NB4 (cell line): ENCODE measurements at regions not wholly inside any gene's neighbourhood (a gene's known extent, or its start where the extent isn't known, plus 50 kb on each side); places are given as distances from the start of the nearest gene placed in this dataset.
"Not testable (repeated sequence)": the region's sequence is repeated elsewhere in the genome, so short reads cannot be mapped to it uniquely, and the experiment has no call there.

Experiments
- MYC ChIP-seq: IDR thresholded peaks from 2 replicates; pipeline ENCODE4 v1.6.1; 2011; ENCODE audit warnings: low read depth, low read length
- POLR2A ChIP-seq: IDR thresholded peaks from 2 replicates; pipeline ENCODE4 v1.6.1; 2011; ENCODE audit warnings: mild to moderate bottlenecking; ENCODE audit not compliant: insufficient read length; ENCODE audit errors: extremely low read depth
- TF ChIP-seq, protein P1 (sequence below): IDR thresholded peaks from one replicate; pipeline ENCODE4 v1.5.1; 2012; ENCODE audit warnings: low read depth, low read length
- TF ChIP-seq, protein P2 (sequence below): IDR thresholded peaks from 2 replicates; pipeline ENCODE4 v1.6.1; 2011; ENCODE audit warnings: low read depth, low read length

DNA sequence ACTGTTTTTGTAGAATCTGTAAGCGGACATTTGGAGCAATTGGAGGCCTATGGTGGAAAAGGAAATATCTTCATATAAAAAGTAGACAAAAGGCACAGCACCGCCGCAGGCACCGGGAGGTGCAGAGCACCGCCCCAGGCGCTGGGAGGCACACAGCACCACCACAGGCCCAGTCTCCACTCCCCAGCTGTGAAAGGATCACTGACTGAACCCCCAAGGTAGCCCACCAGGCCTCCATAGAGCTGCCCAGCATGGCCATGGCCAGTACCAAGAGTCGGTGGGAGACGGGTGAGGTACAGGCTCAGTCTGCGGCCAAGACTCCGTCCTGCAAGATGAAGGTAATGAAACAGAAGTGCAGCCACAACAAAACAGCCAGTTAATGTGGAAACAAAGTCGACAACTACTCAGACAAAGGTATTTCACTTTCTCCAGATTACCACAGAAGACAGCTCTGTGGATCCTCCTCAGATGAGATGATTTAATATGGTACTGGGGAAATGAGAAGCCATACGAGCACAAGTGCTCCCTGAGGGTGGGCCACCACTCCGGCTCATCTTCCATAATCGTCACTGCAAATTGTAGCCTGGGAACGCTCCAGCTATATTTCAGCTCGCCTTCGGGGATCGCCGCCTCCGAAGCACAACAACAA lies 244.9 kb downstream of the FOXD4L6 start:
- TF ChIP-seq, protein P1, sequence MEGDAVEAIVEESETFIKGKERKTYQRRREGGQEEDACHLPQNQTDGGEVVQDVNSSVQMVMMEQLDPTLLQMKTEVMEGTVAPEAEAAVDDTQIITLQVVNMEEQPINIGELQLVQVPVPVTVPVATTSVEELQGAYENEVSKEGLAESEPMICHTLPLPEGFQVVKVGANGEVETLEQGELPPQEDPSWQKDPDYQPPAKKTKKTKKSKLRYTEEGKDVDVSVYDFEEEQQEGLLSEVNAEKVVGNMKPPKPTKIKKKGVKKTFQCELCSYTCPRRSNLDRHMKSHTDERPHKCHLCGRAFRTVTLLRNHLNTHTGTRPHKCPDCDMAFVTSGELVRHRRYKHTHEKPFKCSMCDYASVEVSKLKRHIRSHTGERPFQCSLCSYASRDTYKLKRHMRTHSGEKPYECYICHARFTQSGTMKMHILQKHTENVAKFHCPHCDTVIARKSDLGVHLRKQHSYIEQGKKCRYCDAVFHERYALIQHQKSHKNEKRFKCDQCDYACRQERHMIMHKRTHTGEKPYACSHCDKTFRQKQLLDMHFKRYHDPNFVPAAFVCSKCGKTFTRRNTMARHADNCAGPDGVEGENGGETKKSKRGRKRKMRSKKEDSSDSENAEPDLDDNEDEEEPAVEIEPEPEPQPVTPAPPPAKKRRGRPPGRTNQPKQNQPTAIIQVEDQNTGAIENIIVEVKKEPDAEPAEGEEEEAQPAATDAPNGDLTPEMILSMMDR, result not testable (repeated sequence)
- not testable (repeated sequence) for TF ChIP-seq POLR2A, MYC
- TF ChIP-seq, protein P2, sequence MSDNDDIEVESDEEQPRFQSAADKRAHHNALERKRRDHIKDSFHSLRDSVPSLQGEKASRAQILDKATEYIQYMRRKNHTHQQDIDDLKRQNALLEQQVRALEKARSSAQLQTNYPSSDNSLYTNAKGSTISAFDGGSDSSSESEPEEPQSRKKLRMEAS, result not testable (repeated sequence)
